AG09309 (cell line): ENCODE measurements at regions not wholly inside any gene's neighbourhood (a gene's known extent, or its start where the extent isn't known, plus 50 kb on each side); places are given as distances from the start of the nearest gene placed in this dataset.

Experiments
- DNase-seq: peaks from one replicate; pipeline ENCODE4 v3.0.0-alpha.2; 2010; ENCODE audit warnings: low read depth
- H3K4me3 ChIP-seq: 2 replicates; pipeline ENCODE4 v1.5.1; 2011; ENCODE audit warnings: mild to moderate bottlenecking, low read depth, low read length, moderate library complexity; ENCODE audit not compliant: control insufficient read depth
- TF ChIP-seq, protein P1 (sequence below): IDR thresholded peaks from 2 replicates; pipeline ENCODE4 v1.5.1; 2011; ENCODE audit warnings: mild to moderate bottlenecking, low read depth, low read length, inconsistent platforms; ENCODE audit not compliant: insufficient read depth, control insufficient read depth; ENCODE audit errors: missing control alignments

- TF ChIP-seq, protein P1, sequence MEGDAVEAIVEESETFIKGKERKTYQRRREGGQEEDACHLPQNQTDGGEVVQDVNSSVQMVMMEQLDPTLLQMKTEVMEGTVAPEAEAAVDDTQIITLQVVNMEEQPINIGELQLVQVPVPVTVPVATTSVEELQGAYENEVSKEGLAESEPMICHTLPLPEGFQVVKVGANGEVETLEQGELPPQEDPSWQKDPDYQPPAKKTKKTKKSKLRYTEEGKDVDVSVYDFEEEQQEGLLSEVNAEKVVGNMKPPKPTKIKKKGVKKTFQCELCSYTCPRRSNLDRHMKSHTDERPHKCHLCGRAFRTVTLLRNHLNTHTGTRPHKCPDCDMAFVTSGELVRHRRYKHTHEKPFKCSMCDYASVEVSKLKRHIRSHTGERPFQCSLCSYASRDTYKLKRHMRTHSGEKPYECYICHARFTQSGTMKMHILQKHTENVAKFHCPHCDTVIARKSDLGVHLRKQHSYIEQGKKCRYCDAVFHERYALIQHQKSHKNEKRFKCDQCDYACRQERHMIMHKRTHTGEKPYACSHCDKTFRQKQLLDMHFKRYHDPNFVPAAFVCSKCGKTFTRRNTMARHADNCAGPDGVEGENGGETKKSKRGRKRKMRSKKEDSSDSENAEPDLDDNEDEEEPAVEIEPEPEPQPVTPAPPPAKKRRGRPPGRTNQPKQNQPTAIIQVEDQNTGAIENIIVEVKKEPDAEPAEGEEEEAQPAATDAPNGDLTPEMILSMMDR, result no peak
- no peak overlapping the region for H3K4me3 ChIP-seq
- DNase-seq, result no peak
Measured at GRCh38 chr17:14019186-14019956, 49.9 kb upstream of the COX10 start.
